ENCODE measurements at regions not wholly inside any gene's neighbourhood (a gene's known extent, or its start where the extent isn't known, plus 50 kb on each side); places are given as distances from the start of the nearest gene placed in this dataset.

DNA sequence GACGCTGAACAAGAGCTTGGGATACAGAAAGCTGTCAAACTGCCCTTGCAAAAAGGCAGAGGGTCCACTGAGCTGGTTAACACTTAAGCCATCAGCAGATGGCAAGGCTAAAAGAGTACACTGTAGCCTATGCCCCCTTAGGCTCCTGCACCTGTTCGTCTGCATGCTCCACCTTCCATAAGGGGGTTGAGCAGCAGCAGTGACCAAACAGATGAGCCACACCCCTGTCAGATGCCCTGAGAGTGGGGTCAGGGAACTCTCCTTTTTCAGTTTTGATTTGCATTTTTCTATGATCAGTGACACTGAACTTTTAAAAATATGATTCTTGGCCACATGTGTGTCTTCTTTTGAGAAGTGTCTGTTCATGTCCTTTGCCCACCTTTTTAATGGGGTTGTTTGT, 402.5 kb upstream of the FAM98A start:
- peaks cover 0 to 8% (median 0%) of the 10 kb centered on the region in 3 donors for H3K9me3 ChIP-seq
- no peaks in the 10 kb centered on the region for H3K4me1 ChIP-seq
- H3K27ac ChIP-seq = no peak overlapping the region
- 55 to 68% methylated on average over 2 of the region's 2 CpGs for WGBS, 2 donors
- intact Hi-C loops (cut with DNase I) = no loop called here
- no peaks in the 10 kb centered on the region for H3K36me3 ChIP-seq (replicated peaks in 1 of 2; ENCODE audit: insufficient read depth in 1 of 2, low read depth in 2 of 2)
- H3K27me3 ChIP-seq = no peaks in the 10 kb centered on the region
- no peak for DNase-seq
- no peak for TF ChIP-seq POLR2A (IDR thresholded peaks at IDR 0.05)
- TF ChIP-seq, protein P1, sequence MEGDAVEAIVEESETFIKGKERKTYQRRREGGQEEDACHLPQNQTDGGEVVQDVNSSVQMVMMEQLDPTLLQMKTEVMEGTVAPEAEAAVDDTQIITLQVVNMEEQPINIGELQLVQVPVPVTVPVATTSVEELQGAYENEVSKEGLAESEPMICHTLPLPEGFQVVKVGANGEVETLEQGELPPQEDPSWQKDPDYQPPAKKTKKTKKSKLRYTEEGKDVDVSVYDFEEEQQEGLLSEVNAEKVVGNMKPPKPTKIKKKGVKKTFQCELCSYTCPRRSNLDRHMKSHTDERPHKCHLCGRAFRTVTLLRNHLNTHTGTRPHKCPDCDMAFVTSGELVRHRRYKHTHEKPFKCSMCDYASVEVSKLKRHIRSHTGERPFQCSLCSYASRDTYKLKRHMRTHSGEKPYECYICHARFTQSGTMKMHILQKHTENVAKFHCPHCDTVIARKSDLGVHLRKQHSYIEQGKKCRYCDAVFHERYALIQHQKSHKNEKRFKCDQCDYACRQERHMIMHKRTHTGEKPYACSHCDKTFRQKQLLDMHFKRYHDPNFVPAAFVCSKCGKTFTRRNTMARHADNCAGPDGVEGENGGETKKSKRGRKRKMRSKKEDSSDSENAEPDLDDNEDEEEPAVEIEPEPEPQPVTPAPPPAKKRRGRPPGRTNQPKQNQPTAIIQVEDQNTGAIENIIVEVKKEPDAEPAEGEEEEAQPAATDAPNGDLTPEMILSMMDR (IDR thresholded peaks at IDR 0.05) = no peak
- no peak for ATAC-seq
- H3K4me3 ChIP-seq = no peak overlapping the region

DNA sequence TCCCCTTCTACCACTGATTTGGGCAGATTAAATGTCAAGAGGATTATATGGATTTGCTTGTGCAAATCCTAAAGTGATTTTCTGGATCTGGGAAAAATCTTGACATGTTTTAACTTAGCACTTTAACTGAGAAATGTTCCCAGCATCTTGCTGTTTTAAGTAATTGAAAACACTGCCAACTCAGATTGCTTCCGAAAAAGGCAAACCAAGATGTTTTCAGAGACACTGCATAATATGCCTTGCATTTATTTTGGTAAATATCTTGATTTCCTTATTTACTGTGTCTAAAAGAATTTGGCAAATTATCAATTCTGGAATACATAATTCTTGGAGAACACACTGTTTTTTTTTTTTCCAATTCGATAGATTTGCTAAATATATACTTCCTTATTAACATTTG, 385.0 kb upstream of the FAM98A start:
- ATAC-seq (no peak), DNase-seq (no peak)
- Histone ChIP-seq H3K27ac (no peak overlapping the region), H3K9me3 (no peaks in the 10 kb centered on the region), H3K4me3 (no peak overlapping the region), H3K4me1 (no peaks in the 10 kb centered on the region), H3K27me3 (no peaks in the 10 kb centered on the region), H3K36me3 (replicated peaks in 1 of 2; ENCODE audit: insufficient read depth in 1 of 2, low read depth in 2 of 2) (no peaks in the 10 kb centered on the region)
- intact Hi-C loops (cut with DNase I) = no loop called here
- 61 to 63% methylated on average over 2 of the region's 2 CpGs for WGBS, 2 donors
- TF ChIP-seq POLR2A (IDR thresholded peaks at IDR 0.05) = no peak
- TF ChIP-seq, protein P1 (IDR thresholded peaks at IDR 0.05) = no peak

DNA sequence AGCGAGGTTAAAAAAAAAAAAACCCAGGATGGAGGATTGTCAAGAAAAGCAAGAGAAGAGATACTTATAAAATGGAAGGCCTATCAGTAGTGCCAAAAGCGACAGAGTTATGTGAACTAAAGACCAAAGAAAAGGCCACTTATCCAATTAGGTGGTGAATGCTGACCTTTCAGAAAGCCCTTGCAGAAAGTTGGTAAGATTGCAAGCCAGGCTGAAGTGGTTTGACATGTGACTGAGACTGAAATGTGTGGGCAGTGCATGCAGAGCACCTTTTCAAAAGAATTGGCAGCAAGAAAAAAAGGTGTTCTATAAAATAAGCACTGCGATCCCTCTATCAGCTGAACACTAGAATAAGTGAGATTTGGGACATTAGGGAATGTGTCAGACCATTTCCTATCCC, 379.4 kb upstream of the FAM98A start:
- DNase-seq = no peak
- ATAC-seq = no peak
- WGBS, 2 donors = 46 to 67% methylated on average over 3 of the region's 3 CpGs

DNA sequence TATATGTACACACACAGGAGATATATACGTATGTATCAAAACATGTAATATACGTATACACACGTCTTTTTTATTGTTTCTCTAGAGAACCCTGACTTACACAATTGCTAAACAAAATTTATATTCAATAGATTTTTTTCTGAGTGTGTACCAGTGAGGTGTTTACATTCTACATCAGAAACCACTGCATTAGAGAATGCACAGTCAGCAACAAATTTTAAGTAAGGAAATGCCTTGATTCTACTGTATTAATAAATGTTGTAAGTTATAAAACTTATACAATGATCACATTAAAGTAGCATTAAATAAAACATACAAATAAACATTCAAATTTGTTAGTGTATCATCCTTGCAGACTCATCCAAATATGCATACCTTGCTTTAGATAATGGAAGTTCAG, 376.4 kb upstream of the FAM98A start:
- Histone ChIP-seq H3K4me1 (no peaks in the 10 kb centered on the region), H3K36me3 (replicated peaks in 1 of 2; ENCODE audit: insufficient read depth in 1 of 2, low read depth in 2 of 2) (no peaks in the 10 kb centered on the region), H3K27me3 (no peaks in the 10 kb centered on the region), H3K9me3 (no peaks in the 10 kb centered on the region), H3K4me3 (no peak overlapping the region), H3K27ac (no peak overlapping the region)
- ATAC-seq (no peak), DNase-seq (no peak)
- WGBS, 2 donors = 74 to 76% methylated on average over 3 of the region's 3 CpGs
- intact Hi-C loops (cut with DNase I) = no loop called here
- TF ChIP-seq POLR2A (IDR thresholded peaks at IDR 0.05) = no peak

More for the DNA sequence above, 379.4 kb upstream of the FAM98A start:
- H3K36me3 ChIP-seq (replicated peaks in 1 of 2; ENCODE audit: insufficient read depth in 1 of 2, low read depth in 2 of 2) = no peaks in the 10 kb centered on the region
- H3K9me3 ChIP-seq = no peaks in the 10 kb centered on the region
- intact Hi-C loops (cut with DNase I) = no loop called here
- H3K4me3 ChIP-seq = no peak overlapping the region
- no peaks in the 10 kb centered on the region for H3K27me3 ChIP-seq
- no peak overlapping the region for H3K27ac ChIP-seq
- TF ChIP-seq, protein P1 (IDR thresholded peaks at IDR 0.05) = no peak
- TF ChIP-seq POLR2A (IDR thresholded peaks at IDR 0.05) = no peak
- H3K4me1 ChIP-seq = no peaks in the 10 kb centered on the region

DNA sequence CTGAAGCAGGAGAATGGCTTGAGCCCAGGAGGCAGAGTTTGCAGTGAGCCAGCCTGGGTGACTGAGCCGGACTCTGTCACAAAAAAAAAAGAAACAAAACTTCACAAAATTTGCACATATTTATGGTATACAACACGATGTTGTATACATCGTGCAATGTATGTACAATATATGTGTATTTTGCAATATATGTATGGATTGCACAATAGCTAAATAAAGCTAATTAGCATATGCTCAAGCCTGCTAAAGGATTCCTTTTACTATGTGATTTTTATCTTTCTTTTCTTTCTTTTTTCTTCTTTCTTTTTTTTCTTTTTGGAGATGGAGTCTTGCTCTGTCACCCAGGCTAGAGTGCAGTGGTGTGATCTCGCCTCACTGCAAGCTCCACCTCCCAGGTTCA, 368.0 kb upstream of the FAM98A start:
- Histone ChIP-seq H3K4me1 (no peaks in the 10 kb centered on the region), H3K4me3 (no peak overlapping the region), H3K27me3 (no peaks in the 10 kb centered on the region), H3K27ac (no peak overlapping the region), H3K36me3 (replicated peaks in 1 of 2; ENCODE audit: insufficient read depth in 1 of 2, low read depth in 2 of 2) (no peaks in the 10 kb centered on the region), H3K9me3 (no peaks in the 10 kb centered on the region)
- ATAC-seq = no peak
- intact Hi-C loops (cut with DNase I) = no loop called here
- WGBS, 2 donors = 75 to 78% methylated on average over 4 of the region's 4 CpGs
- no peak for DNase-seq
- no peak for TF ChIP-seq POLR2A (IDR thresholded peaks at IDR 0.05)
- TF ChIP-seq, protein P1 (IDR thresholded peaks at IDR 0.05) = no peak
